NCI-H82 treated with DMSO at 0.1 percent for 48 hours (cell line): ENCODE measurements at regions not wholly inside any gene's neighbourhood (a gene's known extent, or its start where the extent isn't known, plus 50 kb on each side); places are given as distances from the start of the nearest gene placed in this dataset.
"Not testable (repeated sequence)": the region's sequence is repeated elsewhere in the genome, so short reads cannot be mapped to it uniquely, and the experiment has no call there.

Experiments used
- DNase-seq: peaks from one replicate; lab custom pipeline; 2025; ENCODE audit not compliant: unreplicated experiment; lab: John Stamatoyannopoulos, UW

DNA sequence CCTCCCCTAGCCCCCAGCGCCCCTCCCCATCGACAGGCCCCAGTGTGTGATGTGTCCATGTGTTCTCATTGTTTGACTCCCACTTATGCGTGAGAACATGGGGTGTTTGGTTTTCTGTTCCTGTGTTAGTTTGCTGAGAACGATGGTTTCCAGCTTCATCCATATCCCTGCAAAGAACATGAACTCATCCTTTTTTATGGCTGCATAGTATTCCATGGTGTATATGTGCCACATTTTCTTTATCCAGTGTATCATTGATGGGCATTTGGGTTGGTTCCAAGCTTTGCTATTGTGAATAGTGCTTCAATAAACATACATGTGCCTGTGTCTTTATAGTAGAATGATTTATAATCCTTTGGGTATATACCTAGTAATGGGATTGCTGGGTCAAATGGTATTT lies 107.6 kb upstream of the ADGRG2 start:
- not testable (repeated sequence) for DNase-seq

- no peak for DNase-seq
These were observed 105.8 kb upstream of the PDHA1 start for GRCh38 chrX:19237901-19238300.

DNA sequence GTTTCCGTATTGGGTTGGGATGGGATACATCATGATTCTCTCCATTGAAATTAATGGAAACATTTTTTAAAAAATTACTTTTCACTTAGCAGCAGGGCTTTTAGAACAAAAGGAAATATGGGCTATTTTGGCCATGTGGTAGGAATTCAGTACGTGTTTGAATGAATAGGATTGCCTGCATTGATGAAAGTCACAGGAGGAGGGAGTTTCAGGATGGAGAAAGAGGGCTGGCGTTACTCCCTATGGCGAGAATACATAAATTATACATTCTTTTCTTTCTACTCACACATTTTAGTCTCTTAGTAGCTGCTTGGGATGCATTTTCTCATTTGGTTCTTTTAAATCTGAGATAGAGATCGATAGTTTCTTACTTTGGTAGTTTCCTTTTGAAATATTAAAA lies 100.3 kb upstream of the PDHA1 start:
- DNase-seq: no peak

- not testable (repeated sequence) for DNase-seq
These were observed 98.8 kb upstream of the PDHA1 start for GRCh38 chrX:19244921-19245320.

- DNase-seq: no peak
These were observed 97.9 kb upstream of the PDHA1 start for GRCh38 chrX:19245711-19246269.

- no peak for DNase-seq
These were observed 86.7 kb upstream of the PDHA1 start for GRCh38 chrX:19256986-19257385.

DNA sequence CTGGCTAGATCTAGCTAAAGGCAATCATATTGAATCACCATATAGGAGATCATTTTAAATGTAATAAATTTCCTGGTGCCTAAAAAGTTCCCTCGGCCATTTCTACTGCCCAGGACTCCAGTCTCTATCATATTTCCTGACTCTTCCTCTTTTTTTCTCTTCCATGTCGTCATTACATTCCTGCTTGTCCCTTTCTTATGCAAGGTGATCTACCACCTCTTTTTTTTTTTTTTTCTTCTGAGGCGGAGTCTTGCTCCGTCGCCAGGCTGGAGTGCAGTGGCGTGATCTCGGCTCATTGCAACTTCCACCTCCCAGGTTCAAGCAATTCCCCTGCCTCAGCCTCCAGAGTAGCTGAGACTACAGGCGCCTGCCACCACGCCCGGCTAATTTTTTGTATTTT lies 82.7 kb upstream of the PDHA1 start:
- DNase-seq: not testable (repeated sequence)

- no peak for DNase-seq
These were observed 73.0 kb upstream of the PDHA1 start for GRCh38 chrX:19270727-19271126.

DNA sequence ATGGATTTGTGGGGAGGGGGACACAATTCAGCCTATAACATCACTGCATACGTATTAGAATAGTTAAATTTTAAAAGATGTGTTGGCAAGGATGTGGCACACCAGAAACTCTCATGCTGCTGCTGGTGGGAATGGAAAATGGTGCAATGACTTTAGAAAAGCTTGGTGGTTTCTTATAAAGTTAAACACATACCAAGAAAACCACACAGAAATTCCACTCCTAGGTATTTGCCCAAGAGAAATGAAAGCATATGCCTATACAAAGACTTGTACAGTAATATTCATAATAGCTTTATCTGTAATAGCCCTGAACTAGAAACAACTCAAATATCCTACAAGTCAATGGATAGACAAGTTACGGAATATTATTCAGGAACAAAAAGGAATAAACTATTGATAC lies 71.3 kb upstream of the PDHA1 start:
- no peak for DNase-seq

DNA sequence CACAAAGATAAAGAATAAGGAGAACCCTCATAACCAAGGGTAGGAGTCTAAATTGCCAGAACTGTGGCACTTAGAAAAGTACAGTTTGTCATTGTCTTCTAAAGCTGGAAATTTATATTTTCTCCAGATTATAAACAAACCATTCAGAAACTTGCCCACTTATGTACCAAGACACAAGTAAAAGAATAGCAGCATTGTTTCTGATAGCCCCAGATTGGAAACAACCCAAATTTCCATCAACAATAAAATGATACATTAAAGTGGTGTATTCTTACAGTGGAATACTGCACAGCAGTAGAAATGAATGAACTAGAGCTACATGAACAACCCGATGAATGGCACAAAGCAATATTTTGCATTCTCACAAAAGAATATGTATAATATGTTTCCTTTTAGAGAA lies 63.1 kb upstream of the PDHA1 start:
- no peak for DNase-seq

- no peak for DNase-seq
These were observed 62.5 kb upstream of the PDHA1 start for GRCh38 chrX:19281256-19281655.

- no peak for DNase-seq
These were observed 60.0 kb upstream of the PDHA1 start for GRCh38 chrX:19283597-19284339.

DNA sequence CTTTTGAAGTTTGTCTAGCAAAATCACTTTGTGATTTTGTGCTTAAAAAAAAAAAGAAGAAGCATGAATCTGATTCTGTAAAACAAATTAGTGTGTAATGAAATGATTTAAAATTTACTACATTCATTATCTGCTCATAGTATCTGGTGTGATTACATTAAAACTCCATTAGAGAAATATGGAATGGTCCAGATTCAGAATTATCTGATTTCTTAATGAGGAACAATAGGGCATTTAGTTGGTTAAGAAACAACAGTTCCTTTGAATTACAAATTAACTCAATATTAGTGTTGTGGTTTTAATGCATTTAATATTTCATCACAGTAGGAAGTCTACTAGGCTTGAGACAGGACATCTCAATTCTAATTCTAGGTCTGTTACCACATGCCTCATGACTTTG lies 57.9 kb upstream of the PDHA1 start:
- no peak for DNase-seq

DNA sequence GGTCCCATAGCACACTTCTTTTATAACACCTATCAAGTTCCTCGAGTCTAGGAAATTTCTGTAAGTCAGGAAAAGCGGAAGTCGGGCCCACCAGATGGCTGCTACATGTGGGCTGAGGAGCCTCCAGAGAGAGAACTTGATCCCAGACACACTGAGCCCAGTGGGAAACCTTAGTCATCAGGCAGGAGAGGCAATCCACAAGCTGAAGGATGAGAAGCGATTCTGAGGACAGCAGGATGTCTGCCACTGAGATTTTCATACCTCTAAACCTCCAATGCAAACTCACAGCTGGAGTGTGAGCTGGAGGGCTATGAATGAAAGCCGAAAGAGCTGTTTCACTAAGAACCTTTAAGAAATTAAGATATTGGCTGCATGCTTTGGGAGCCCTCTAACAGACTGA lies 52.6 kb upstream of the PDHA1 start:
- no peak for DNase-seq

- no peak for DNase-seq
These were observed 50.0 kb upstream of the PDHA1 start for GRCh38 chrX:19293606-19294325.
